Liver (tissue), 8 donors: ENCODE measurements at regions not wholly inside any gene's neighbourhood (a gene's known extent, or its start where the extent isn't known, plus 50 kb on each side); places are given as distances from the start of the nearest gene placed in this dataset.

Source experiments
- DNase-seq: peaks from one replicate; pipeline ENCODE4 v3.0.0-alpha.2; 2017; ENCODE audit warnings: low spot score
- H3K27ac ChIP-seq, 2 donors: one replicate each; pipeline ENCODE4 v1.7.0; 2013; ENCODE audit warnings: inconsistent platforms in 2 of 2, low read length in 2 of 2, control low read depth in 1 of 2, low read depth in 1 of 2, mild to moderate bottlenecking in 1 of 2
- H3K27me3 ChIP-seq, 4 donors: one replicate each; pipeline versions ENCODE4 v1.6.1 to v1.7.0; 2013; ENCODE audit warnings: low read length in 3 of 4, inconsistent platforms in 1 of 4, mild to moderate bottlenecking in 1 of 4, moderate library complexity in 1 of 4; ENCODE audit not compliant: control insufficient read depth in 4 of 4, insufficient read depth in 4 of 4
- H3K36me3 ChIP-seq, 4 donors: one replicate each; pipeline versions ENCODE4 v1.6.1 to v1.7.0; 2013; ENCODE audit warnings: low read length in 3 of 4, mild to moderate bottlenecking in 3 of 4, low read depth in 1 of 4, moderate library complexity in 1 of 4; ENCODE audit not compliant: control insufficient read depth in 4 of 4, insufficient read depth in 3 of 4
- H3K4me1 ChIP-seq, 4 donors: one replicate each; pipeline versions ENCODE4 v1.6.1 to v1.7.0; 2013; ENCODE audit warnings: low read length in 3 of 4, mild to moderate bottlenecking in 3 of 4, moderate library complexity in 1 of 4; ENCODE audit not compliant: control insufficient read depth in 4 of 4, insufficient read depth in 4 of 4
- H3K4me3 ChIP-seq, 3 donors: one replicate each; pipeline versions ENCODE4 v1.6.1 to v1.7.0; 2013; ENCODE audit warnings: low read length in 3 of 3, control low read depth in 1 of 3, low read depth in 1 of 3, mild to moderate bottlenecking in 1 of 3
- H3K9ac ChIP-seq, 2 donors: one replicate each; pipeline ENCODE4 v1.7.0; 2013; ENCODE audit warnings: low read length in 2 of 2, mild to moderate bottlenecking in 2 of 2, moderate library complexity in 2 of 2, control low read depth in 1 of 2, low read depth in 1 of 2
- H3K9me3 ChIP-seq, 4 donors: one replicate each; pipeline versions ENCODE4 v1.6.1 to v1.7.0; 2013; ENCODE audit warnings: low read length in 3 of 4; ENCODE audit not compliant: control insufficient read depth in 4 of 4
- EGR1 ChIP-seq, 2 donors: IDR thresholded peaks; 2 replicates each; pipeline ENCODE4 v1.6.1; 2016 to 2018; ENCODE audit warnings: antibody characterized with exemption in 2 of 2, low read depth in 2 of 2
- FOXA1 ChIP-seq: IDR thresholded peaks from 2 replicates; pipeline ENCODE4 v1.6.1; 2016; ENCODE audit warnings: antibody characterized with exemption
- FOXA2 ChIP-seq: IDR thresholded peaks from 2 replicates; pipeline ENCODE4 v1.6.1; 2016; ENCODE audit warnings: antibody characterized with exemption
- GABPA ChIP-seq, 2 donors: IDR thresholded peaks in 1 of 2; conservative IDR thresholded peaks in 1 of 2; 2 replicates each; pipeline ENCODE4 v1.6.1; 2016; ENCODE audit warnings: antibody characterized with exemption in 2 of 2, mild to moderate bottlenecking in 1 of 2, moderate library complexity in 1 of 2
- HNF4A ChIP-seq, 2 donors: conservative IDR thresholded peaks; 2 replicates each; pipeline ENCODE4 v1.6.1; 2016; ENCODE audit warnings: antibody characterized with exemption in 2 of 2, mild to moderate bottlenecking in 2 of 2
- HNF4G ChIP-seq: IDR thresholded peaks from 2 replicates; pipeline ENCODE4 v1.6.1; 2016; ENCODE audit warnings: antibody characterized with exemption
- JUND ChIP-seq, 2 donors: IDR thresholded peaks; 2 replicates each; pipeline ENCODE4 v1.6.1; 2016; ENCODE audit warnings: antibody characterized with exemption in 2 of 2
- NR2F2 ChIP-seq: IDR thresholded peaks from 2 replicates; pipeline ENCODE4 v1.6.1; 2016; ENCODE audit warnings: antibody characterized with exemption
- RAD21 ChIP-seq, 2 donors: IDR thresholded peaks; 2 replicates each; pipeline ENCODE4 v1.6.1; 2016; ENCODE audit warnings: antibody characterized with exemption in 2 of 2, mild to moderate bottlenecking in 2 of 2
- RXRA ChIP-seq, 2 donors: IDR thresholded peaks; 2 replicates each; pipeline ENCODE4 v1.6.1; 2017 to 2018; ENCODE audit warnings: antibody characterized with exemption in 2 of 2, mild to moderate bottlenecking in 1 of 2
- SP1 ChIP-seq: IDR thresholded peaks from 2 replicates; pipeline ENCODE4 v1.6.1; 2018; ENCODE audit warnings: antibody characterized with exemption, mild to moderate bottlenecking
- TAF1 ChIP-seq: conservative IDR thresholded peaks from 2 replicates; pipeline ENCODE4 v1.6.1; 2016; ENCODE audit warnings: antibody characterized with exemption, mild to moderate bottlenecking
- YY1 ChIP-seq: IDR thresholded peaks from 2 replicates; pipeline ENCODE4 v1.6.1; 2016; ENCODE audit warnings: antibody characterized with exemption, mild to moderate bottlenecking
- ZBTB33 ChIP-seq: IDR thresholded peaks from 2 replicates; pipeline ENCODE4 v1.6.1; 2016; ENCODE audit warnings: antibody characterized with exemption
- WGBS: extraction: QIAGEN DNeasy Blood & Tissue Kit; methylation state at CpG from one replicate; pipeline ENCODE4 v1.1.7; 2013; 5-methylcytosine and 5-hydroxymethylcytosine counted together
- TF ChIP-seq, protein P1 (sequence below): IDR thresholded peaks from 2 replicates; pipeline ENCODE4 v1.6.1; 2016; ENCODE audit warnings: antibody characterized with exemption
- TF ChIP-seq, protein P2 (sequence below): IDR thresholded peaks from 2 replicates; pipeline ENCODE4 v1.6.1; 2016; ENCODE audit warnings: antibody characterized with exemption, mild to moderate bottlenecking
- TF ChIP-seq, protein P3 (sequence below): IDR thresholded peaks from 2 replicates; pipeline ENCODE4 v1.6.1; 2016; ENCODE audit warnings: antibody characterized with exemption
- TF ChIP-seq, protein P4 (sequence below): fragments of 150-350 bp; IDR thresholded peaks from 2 replicates; pipeline ENCODE4 v1.5.1; 2017; ENCODE audit warnings: improper control_type of control experiment, low read depth, low read length; ENCODE audit not compliant: missing input control
- donor health status: healthy.
- donor health status: healthy.
- donor health status: healthy.
- donor health status: healthy.
- donor health status: healthy.

- peaks cover 0 to 2% (median 0%) of the 10 kb centered on the region in 4 donors for H3K9me3 ChIP-seq
- TF ChIP-seq RAD21 (IDR thresholded peaks at IDR 0.05) = no peak
- TF ChIP-seq, protein P1, sequence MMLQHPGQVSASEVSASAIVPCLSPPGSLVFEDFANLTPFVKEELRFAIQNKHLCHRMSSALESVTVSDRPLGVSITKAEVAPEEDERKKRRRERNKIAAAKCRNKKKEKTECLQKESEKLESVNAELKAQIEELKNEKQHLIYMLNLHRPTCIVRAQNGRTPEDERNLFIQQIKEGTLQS = no peak
- TF ChIP-seq, protein P2, sequence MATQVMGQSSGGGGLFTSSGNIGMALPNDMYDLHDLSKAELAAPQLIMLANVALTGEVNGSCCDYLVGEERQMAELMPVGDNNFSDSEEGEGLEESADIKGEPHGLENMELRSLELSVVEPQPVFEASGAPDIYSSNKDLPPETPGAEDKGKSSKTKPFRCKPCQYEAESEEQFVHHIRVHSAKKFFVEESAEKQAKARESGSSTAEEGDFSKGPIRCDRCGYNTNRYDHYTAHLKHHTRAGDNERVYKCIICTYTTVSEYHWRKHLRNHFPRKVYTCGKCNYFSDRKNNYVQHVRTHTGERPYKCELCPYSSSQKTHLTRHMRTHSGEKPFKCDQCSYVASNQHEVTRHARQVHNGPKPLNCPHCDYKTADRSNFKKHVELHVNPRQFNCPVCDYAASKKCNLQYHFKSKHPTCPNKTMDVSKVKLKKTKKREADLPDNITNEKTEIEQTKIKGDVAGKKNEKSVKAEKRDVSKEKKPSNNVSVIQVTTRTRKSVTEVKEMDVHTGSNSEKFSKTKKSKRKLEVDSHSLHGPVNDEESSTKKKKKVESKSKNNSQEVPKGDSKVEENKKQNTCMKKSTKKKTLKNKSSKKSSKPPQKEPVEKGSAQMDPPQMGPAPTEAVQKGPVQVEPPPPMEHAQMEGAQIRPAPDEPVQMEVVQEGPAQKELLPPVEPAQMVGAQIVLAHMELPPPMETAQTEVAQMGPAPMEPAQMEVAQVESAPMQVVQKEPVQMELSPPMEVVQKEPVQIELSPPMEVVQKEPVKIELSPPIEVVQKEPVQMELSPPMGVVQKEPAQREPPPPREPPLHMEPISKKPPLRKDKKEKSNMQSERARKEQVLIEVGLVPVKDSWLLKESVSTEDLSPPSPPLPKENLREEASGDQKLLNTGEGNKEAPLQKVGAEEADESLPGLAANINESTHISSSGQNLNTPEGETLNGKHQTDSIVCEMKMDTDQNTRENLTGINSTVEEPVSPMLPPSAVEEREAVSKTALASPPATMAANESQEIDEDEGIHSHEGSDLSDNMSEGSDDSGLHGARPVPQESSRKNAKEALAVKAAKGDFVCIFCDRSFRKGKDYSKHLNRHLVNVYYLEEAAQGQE = no peak
- no peak for TF ChIP-seq SP1
- no peak for TF ChIP-seq RXRA (IDR thresholded peaks at IDR 0.05)
- no peak for TF ChIP-seq FOXA1
- no peak for TF ChIP-seq EGR1 (IDR thresholded peaks at IDR 0.05; ENCODE audit: low read depth in 2 of 2)
- TF ChIP-seq TAF1 = no peak
- no peak for TF ChIP-seq JUND (IDR thresholded peaks at IDR 0.05)
- TF ChIP-seq, protein P3, sequence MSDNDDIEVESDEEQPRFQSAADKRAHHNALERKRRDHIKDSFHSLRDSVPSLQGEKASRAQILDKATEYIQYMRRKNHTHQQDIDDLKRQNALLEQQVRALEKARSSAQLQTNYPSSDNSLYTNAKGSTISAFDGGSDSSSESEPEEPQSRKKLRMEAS = no peak
- TF ChIP-seq NR2F2 = no peak
- no peak for TF ChIP-seq YY1
- TF ChIP-seq ZBTB33 = no peak
- no peak for TF ChIP-seq FOXA2
- no peak for TF ChIP-seq HNF4G
- TF ChIP-seq GABPA (IDR thresholded peaks at IDR 0.05 in 1 of 2, conservative IDR thresholded peaks at IDR 0.05 in 1 of 2) = no peak
- no peak for TF ChIP-seq HNF4A (conservative IDR thresholded peaks at IDR 0.05)
- TF ChIP-seq, protein P4, sequence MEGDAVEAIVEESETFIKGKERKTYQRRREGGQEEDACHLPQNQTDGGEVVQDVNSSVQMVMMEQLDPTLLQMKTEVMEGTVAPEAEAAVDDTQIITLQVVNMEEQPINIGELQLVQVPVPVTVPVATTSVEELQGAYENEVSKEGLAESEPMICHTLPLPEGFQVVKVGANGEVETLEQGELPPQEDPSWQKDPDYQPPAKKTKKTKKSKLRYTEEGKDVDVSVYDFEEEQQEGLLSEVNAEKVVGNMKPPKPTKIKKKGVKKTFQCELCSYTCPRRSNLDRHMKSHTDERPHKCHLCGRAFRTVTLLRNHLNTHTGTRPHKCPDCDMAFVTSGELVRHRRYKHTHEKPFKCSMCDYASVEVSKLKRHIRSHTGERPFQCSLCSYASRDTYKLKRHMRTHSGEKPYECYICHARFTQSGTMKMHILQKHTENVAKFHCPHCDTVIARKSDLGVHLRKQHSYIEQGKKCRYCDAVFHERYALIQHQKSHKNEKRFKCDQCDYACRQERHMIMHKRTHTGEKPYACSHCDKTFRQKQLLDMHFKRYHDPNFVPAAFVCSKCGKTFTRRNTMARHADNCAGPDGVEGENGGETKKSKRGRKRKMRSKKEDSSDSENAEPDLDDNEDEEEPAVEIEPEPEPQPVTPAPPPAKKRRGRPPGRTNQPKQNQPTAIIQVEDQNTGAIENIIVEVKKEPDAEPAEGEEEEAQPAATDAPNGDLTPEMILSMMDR = no peak
- no peak overlapping the region for H3K27ac ChIP-seq
- 62% methylated on average over 1 of the region's 1 CpG for WGBS
- H3K27me3 ChIP-seq = no peaks in the 10 kb centered on the region
- no peak for DNase-seq
- H3K36me3 ChIP-seq = no peaks in the 10 kb centered on the region
- H3K4me1 ChIP-seq = peaks cover 0 to 8% (median 4%) of the 10 kb centered on the region in 4 donors
- no peak overlapping the region for H3K9ac ChIP-seq
- H3K4me3 ChIP-seq = no peak overlapping the region
Observed at GRCh38 chr16:73210686-73211085, 162.8 kb upstream of the ZFHX3 start.
